ENCODE measurements at regions not wholly inside any gene's neighbourhood (a gene's known extent, or its start where the extent isn't known, plus 50 kb on each side); places are given as distances from the start of the nearest gene placed in this dataset.

- no peaks in the 10 kb centered on the region for H3K36me3 Mint-ChIP-seq (ENCODE audit: low read depth)
These were observed 189.2 kb upstream of the STXBP6 start for GRCh38 chr14:25239170-25239569.

DNA sequence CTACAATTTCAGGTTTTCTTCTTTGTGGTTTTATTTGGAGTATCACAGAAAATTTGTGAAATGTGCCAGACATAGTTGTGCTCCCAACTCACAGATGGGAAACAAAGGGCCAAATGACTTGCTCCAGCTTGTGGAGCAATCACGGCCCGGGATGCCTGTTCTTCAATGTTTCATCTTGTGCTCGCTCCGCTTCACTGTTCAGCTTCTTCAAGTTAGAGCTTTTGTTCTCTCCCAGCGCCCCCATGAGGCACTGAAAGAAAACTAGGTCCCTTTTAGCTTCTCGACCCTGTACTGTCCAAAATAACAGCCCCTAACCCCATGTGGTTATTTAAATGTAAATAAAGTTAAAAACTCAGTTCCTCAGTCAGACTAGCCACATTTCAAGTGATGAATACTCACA, 187.9 kb upstream of the STXBP6 start:
- H3K4me1 Mint-ChIP-seq: peaks cover 13% of the 10 kb centered on the region
- peak; percentile 37 for DNase-seq
- H3K4me3 Mint-ChIP-seq: no peak overlapping the region
- peaks cover 3% of the 10 kb centered on the region for H3K27me3 Mint-ChIP-seq (ENCODE audit: low read depth, poor library complexity)
- no peak overlapping the region for H3K27ac Mint-ChIP-seq
- no peaks in the 10 kb centered on the region for H3K36me3 Mint-ChIP-seq (ENCODE audit: low read depth)
- H3K9me3 Mint-ChIP-seq: peaks cover 5% of the 10 kb centered on the region
- TF ChIP-seq, protein P1, sequence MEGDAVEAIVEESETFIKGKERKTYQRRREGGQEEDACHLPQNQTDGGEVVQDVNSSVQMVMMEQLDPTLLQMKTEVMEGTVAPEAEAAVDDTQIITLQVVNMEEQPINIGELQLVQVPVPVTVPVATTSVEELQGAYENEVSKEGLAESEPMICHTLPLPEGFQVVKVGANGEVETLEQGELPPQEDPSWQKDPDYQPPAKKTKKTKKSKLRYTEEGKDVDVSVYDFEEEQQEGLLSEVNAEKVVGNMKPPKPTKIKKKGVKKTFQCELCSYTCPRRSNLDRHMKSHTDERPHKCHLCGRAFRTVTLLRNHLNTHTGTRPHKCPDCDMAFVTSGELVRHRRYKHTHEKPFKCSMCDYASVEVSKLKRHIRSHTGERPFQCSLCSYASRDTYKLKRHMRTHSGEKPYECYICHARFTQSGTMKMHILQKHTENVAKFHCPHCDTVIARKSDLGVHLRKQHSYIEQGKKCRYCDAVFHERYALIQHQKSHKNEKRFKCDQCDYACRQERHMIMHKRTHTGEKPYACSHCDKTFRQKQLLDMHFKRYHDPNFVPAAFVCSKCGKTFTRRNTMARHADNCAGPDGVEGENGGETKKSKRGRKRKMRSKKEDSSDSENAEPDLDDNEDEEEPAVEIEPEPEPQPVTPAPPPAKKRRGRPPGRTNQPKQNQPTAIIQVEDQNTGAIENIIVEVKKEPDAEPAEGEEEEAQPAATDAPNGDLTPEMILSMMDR (IDR thresholded peaks at IDR 0.05): peak; percentile 43

More at GRCh38 chr14:25239170-25239569, 189.2 kb upstream of the STXBP6 start:
- Mint-ChIP-seq H3K9me3 (peaks cover 5% of the 10 kb centered on the region), H3K4me1 (peaks cover 8% of the 10 kb centered on the region), H3K27ac (no peak overlapping the region), H3K4me3 (no peak overlapping the region), H3K27me3 (ENCODE audit: low read depth, poor library complexity) (peaks cover 3% of the 10 kb centered on the region)
- TF ChIP-seq, protein P1 (IDR thresholded peaks at IDR 0.05): no peak
- DNase-seq: no peak

- H3K27ac Mint-ChIP-seq: no peak overlapping the region
- DNase-seq: no peak
These were observed 183.7 kb upstream of the STXBP6 start for GRCh38 chr14:25233613-25234012.

GRCh38 chr14:25231004-25231403, 181.1 kb upstream of the STXBP6 start:
- peaks cover 5% of the 10 kb centered on the region for H3K4me1 Mint-ChIP-seq
- no peak overlapping the region for H3K27ac Mint-ChIP-seq
- peaks cover 10% of the 10 kb centered on the region for H3K9me3 Mint-ChIP-seq
- no peaks in the 10 kb centered on the region for H3K36me3 Mint-ChIP-seq (ENCODE audit: low read depth)
- H3K4me3 Mint-ChIP-seq: no peak overlapping the region
- DNase-seq: no peak
- no peaks in the 10 kb centered on the region for H3K27me3 Mint-ChIP-seq (ENCODE audit: low read depth, poor library complexity)
- TF ChIP-seq, protein P1 (IDR thresholded peaks at IDR 0.05): no peak

More at GRCh38 chr14:25233613-25234012, 183.7 kb upstream of the STXBP6 start:
- TF ChIP-seq, protein P1 (IDR thresholded peaks at IDR 0.05): no peak
- H3K27me3 Mint-ChIP-seq (ENCODE audit: low read depth, poor library complexity): no peaks in the 10 kb centered on the region
- H3K9me3 Mint-ChIP-seq: peaks cover 5% of the 10 kb centered on the region
- no peak overlapping the region for H3K4me3 Mint-ChIP-seq
- peaks cover 13% of the 10 kb centered on the region for H3K4me1 Mint-ChIP-seq
- H3K36me3 Mint-ChIP-seq (ENCODE audit: low read depth): no peaks in the 10 kb centered on the region

- TF ChIP-seq, protein P1 (IDR thresholded peaks at IDR 0.05): no peak
- H3K36me3 Mint-ChIP-seq (ENCODE audit: low read depth): no peaks in the 10 kb centered on the region
- peaks cover 5% of the 10 kb centered on the region for H3K9me3 Mint-ChIP-seq
- no peak overlapping the region for H3K27ac Mint-ChIP-seq
- no peaks in the 10 kb centered on the region for H3K4me1 Mint-ChIP-seq
- no peak overlapping the region for H3K4me3 Mint-ChIP-seq
- peaks cover 8% of the 10 kb centered on the region for H3K27me3 Mint-ChIP-seq (ENCODE audit: low read depth, poor library complexity)
- DNase-seq: no peak
These were observed 176.3 kb upstream of the STXBP6 start for GRCh38 chr14:25226214-25226613.

- H3K36me3 Mint-ChIP-seq (ENCODE audit: low read depth): no peaks in the 10 kb centered on the region
- H3K4me1 Mint-ChIP-seq: no peaks in the 10 kb centered on the region
- H3K27ac Mint-ChIP-seq: no peak overlapping the region
- TF ChIP-seq, protein P1 (IDR thresholded peaks at IDR 0.05): no peak
- H3K27me3 Mint-ChIP-seq (ENCODE audit: low read depth, poor library complexity): peaks cover 14% of the 10 kb centered on the region
- peaks cover 3% of the 10 kb centered on the region for H3K9me3 Mint-ChIP-seq
- no peak for DNase-seq
- no peak overlapping the region for H3K4me3 Mint-ChIP-seq
These were observed 172.3 kb upstream of the STXBP6 start for GRCh38 chr14:25222256-25222655.
